ENCODE measurements at regions not wholly inside any gene's neighbourhood (a gene's known extent, or its start where the extent isn't known, plus 50 kb on each side); places are given as distances from the start of the nearest gene placed in this dataset.

GRCh38 chr1:227432181-227432535 lies 113.9 kb upstream of the CDC42BPA start:
- TF ChIP-seq CTCF (IDR thresholded peaks at IDR 0.05; ENCODE audit: borderline replicate concordance, extremely low read depth, low read length, poor library complexity, severe bottlenecking), result no peak
- TF ChIP-seq EZH2 (IDR thresholded peaks at IDR 0.05; ENCODE audit: borderline replicate concordance, low read depth, low read length, severe bottlenecking), result no peak

Data from DND-41 (cell line).